Epidermal melanocyte (primary cell): ENCODE measurements at regions not wholly inside any gene's neighbourhood (a gene's known extent, or its start where the extent isn't known, plus 50 kb on each side); places are given as distances from the start of the nearest gene placed in this dataset.
"Not testable (repeated sequence)": the region's sequence is repeated elsewhere in the genome, so short reads cannot be mapped to it uniquely, and the experiment has no call there.

Experiments
- DNase-seq: peaks from one replicate; pipeline ENCODE4 v3.0.0; 2011; ENCODE audit warnings: low spot score; ENCODE audit not compliant: insufficient read length

- DNase-seq, result not testable (repeated sequence)
Measured at GRCh38 chr17:30713805-30714204, 110.7 kb downstream of the CRLF3 start.

- not testable (repeated sequence) for DNase-seq
Measured at GRCh38 chr17:30712859-30713258, 111.6 kb downstream of the CRLF3 start.

- not testable (repeated sequence) for DNase-seq
Measured at GRCh38 chr17:30711626-30712507, 112.6 kb downstream of the CRLF3 start.

GRCh38 chr17:30711176-30711575 is 113.3 kb downstream of the CRLF3 start:
- not testable (repeated sequence) for DNase-seq

- DNase-seq, result not testable (repeated sequence)
Measured at GRCh38 chr17:30710276-30711088, 114.0 kb downstream of the CRLF3 start.

- DNase-seq, result not testable (repeated sequence)
Measured at GRCh38 chr17:30709561-30710275, 114.8 kb downstream of the CRLF3 start.

- DNase-seq, result not testable (repeated sequence)
Measured at GRCh38 chr17:30709096-30709495, 115.4 kb downstream of the CRLF3 start.

- DNase-seq, result peak; percentile 87
Measured at GRCh38 chr17:30708241-30709078, 116.0 kb downstream of the CRLF3 start.

- DNase-seq, result not testable (repeated sequence)
Measured at GRCh38 chr17:30707724-30708240, 116.7 kb downstream of the CRLF3 start.

GRCh38 chr17:30706461-30707335 is 117.8 kb downstream of the CRLF3 start:
- DNase-seq, result not testable (repeated sequence)

- not testable (repeated sequence) for DNase-seq
Measured at GRCh38 chr17:30706004-30706403, 118.5 kb downstream of the CRLF3 start.

GRCh38 chr17:30701498-30701989 is 122.9 kb downstream of the CRLF3 start:
- no peak for DNase-seq

- DNase-seq, result not testable (repeated sequence)
Measured at GRCh38 chr17:30700833-30701232, 123.7 kb downstream of the CRLF3 start.

- peak; percentile 43 for DNase-seq
Measured at GRCh38 chr17:30697619-30698460, 126.7 kb downstream of the CRLF3 start.

GRCh38 chr17:30696234-30696633 is 128.3 kb downstream of the CRLF3 start:
- DNase-seq, result no peak

GRCh38 chr17:30695265-30695811 is 129.2 kb downstream of the CRLF3 start:
- DNase-seq, result not testable (repeated sequence)

- not testable (repeated sequence) for DNase-seq
Measured at GRCh38 chr17:30693772-30694171, 130.7 kb downstream of the CRLF3 start.
